ENCODE measurements at regions not wholly inside any gene's neighbourhood (a gene's known extent, or its start where the extent isn't known, plus 50 kb on each side); places are given as distances from the start of the nearest gene placed in this dataset.
"Not testable (repeated sequence)": the region's sequence is repeated elsewhere in the genome, so short reads cannot be mapped to it uniquely, and the experiment has no call there.

- TF ChIP-seq, protein P1, sequence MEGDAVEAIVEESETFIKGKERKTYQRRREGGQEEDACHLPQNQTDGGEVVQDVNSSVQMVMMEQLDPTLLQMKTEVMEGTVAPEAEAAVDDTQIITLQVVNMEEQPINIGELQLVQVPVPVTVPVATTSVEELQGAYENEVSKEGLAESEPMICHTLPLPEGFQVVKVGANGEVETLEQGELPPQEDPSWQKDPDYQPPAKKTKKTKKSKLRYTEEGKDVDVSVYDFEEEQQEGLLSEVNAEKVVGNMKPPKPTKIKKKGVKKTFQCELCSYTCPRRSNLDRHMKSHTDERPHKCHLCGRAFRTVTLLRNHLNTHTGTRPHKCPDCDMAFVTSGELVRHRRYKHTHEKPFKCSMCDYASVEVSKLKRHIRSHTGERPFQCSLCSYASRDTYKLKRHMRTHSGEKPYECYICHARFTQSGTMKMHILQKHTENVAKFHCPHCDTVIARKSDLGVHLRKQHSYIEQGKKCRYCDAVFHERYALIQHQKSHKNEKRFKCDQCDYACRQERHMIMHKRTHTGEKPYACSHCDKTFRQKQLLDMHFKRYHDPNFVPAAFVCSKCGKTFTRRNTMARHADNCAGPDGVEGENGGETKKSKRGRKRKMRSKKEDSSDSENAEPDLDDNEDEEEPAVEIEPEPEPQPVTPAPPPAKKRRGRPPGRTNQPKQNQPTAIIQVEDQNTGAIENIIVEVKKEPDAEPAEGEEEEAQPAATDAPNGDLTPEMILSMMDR (IDR thresholded peaks at IDR 0.05): not testable (repeated sequence)
- TF ChIP-seq EZH2 (IDR thresholded peaks at IDR 0.05; ENCODE audit: borderline replicate concordance, insufficient read depth, low read depth, low read length, poor library complexity, severe bottlenecking): not testable (repeated sequence)
These were observed 132.3 kb upstream of the F9 start for GRCh38 chrX:139398258-139398657.
